ENCODE measurements at regions not wholly inside any gene's neighbourhood (a gene's known extent, or its start where the extent isn't known, plus 50 kb on each side); places are given as distances from the start of the nearest gene placed in this dataset.

GRCh38 chr3:194800002-194800401, 114.3 kb downstream of the FAM43A start:
- no peak for DNase-seq (ENCODE audit: low spot score)

GRCh38 chr3:194801461-194802432, 116.1 kb downstream of the FAM43A start:
- WGBS, result 58% methylated on average over 23 of the region's 23 CpGs
- no peak for DNase-seq (ENCODE audit: low spot score)

More at GRCh38 chr3:194800002-194800401, 114.3 kb downstream of the FAM43A start:
- Histone ChIP-seq H3K9me3 (no peaks in the 10 kb centered on the region), H3K4me1 (replicated peaks) (no peaks in the 10 kb centered on the region), H3K27me3 (replicated peaks; ENCODE audit: insufficient read depth) (no peaks in the 10 kb centered on the region), H3K36me3 (no peaks in the 10 kb centered on the region), H3K4me3 (no peak overlapping the region), H3K27ac (no peak overlapping the region)
- 71% methylated on average over 10 of the region's 10 CpGs for WGBS
- intact Hi-C loops (cut with DNase I), result no loop called here
- TF ChIP-seq CTCF (IDR thresholded peaks at IDR 0.05), result no peak
- no peak for TF ChIP-seq POLR2A (IDR thresholded peaks at IDR 0.05)
- no peak for TF ChIP-seq POLR2AphosphoS5 (IDR thresholded peaks at IDR 0.05)

GRCh38 chr3:194804796-194805195, 119.1 kb downstream of the FAM43A start:
- DNase-seq (ENCODE audit: low spot score), result no peak
- Histone ChIP-seq H3K27ac (no peak overlapping the region), H3K9me3 (no peaks in the 10 kb centered on the region), H3K27me3 (replicated peaks; ENCODE audit: insufficient read depth) (no peaks in the 10 kb centered on the region), H3K4me1 (replicated peaks) (no peaks in the 10 kb centered on the region), H3K36me3 (no peaks in the 10 kb centered on the region), H3K4me3 (no peak overlapping the region)
- WGBS, result 100% methylated on average over 2 of the region's 2 CpGs
- intact Hi-C loops (cut with DNase I), result no loop called here
- TF ChIP-seq POLR2AphosphoS5 (IDR thresholded peaks at IDR 0.05), result no peak
- TF ChIP-seq CTCF (IDR thresholded peaks at IDR 0.05), result no peak
- TF ChIP-seq POLR2A (IDR thresholded peaks at IDR 0.05), result no peak

More at GRCh38 chr3:194801461-194802432, 116.1 kb downstream of the FAM43A start:
- H3K36me3 ChIP-seq, result no peaks in the 10 kb centered on the region
- no peak for TF ChIP-seq POLR2A (IDR thresholded peaks at IDR 0.05)
- TF ChIP-seq POLR2AphosphoS5 (IDR thresholded peaks at IDR 0.05), result no peak
- TF ChIP-seq CTCF (IDR thresholded peaks at IDR 0.05), result no peak
- H3K4me1 ChIP-seq (replicated peaks), result no peaks in the 10 kb centered on the region
- no peaks in the 10 kb centered on the region for H3K9me3 ChIP-seq
- no peaks in the 10 kb centered on the region for H3K27me3 ChIP-seq (replicated peaks; ENCODE audit: insufficient read depth)
- intact Hi-C loops (cut with DNase I), result no loop called here
- H3K4me3 ChIP-seq, result no peak overlapping the region
- no peak overlapping the region for H3K27ac ChIP-seq

GRCh38 chr3:194805546-194805945, 119.9 kb downstream of the FAM43A start:
- whole genome bisulfite sequencing, result 75% methylated on average over 4 of the region's 4 CpGs
- DNase-seq (ENCODE audit: low spot score), result no peak
- no peaks in the 10 kb centered on the region for H3K9me3 ChIP-seq
- no peaks in the 10 kb centered on the region for H3K36me3 ChIP-seq
- H3K27ac ChIP-seq, result no peak overlapping the region
- intact Hi-C loops (cut with DNase I), result no loop called here
- no peak overlapping the region for H3K4me3 ChIP-seq
- H3K4me1 ChIP-seq (replicated peaks), result no peaks in the 10 kb centered on the region
- H3K27me3 ChIP-seq (replicated peaks; ENCODE audit: insufficient read depth), result no peaks in the 10 kb centered on the region
- TF ChIP-seq CTCF (IDR thresholded peaks at IDR 0.05) (no peak), POLR2AphosphoS5 (IDR thresholded peaks at IDR 0.05) (no peak), POLR2A (IDR thresholded peaks at IDR 0.05) (no peak)

Data from prostate gland (tissue), 2 donors.